HL-60 (cell line): ENCODE measurements at regions not wholly inside any gene's neighbourhood (a gene's known extent, or its start where the extent isn't known, plus 50 kb on each side); places are given as distances from the start of the nearest gene placed in this dataset.
A peak's percentile ranks its signal among the peaks of the same experiment; 100 is the strongest.

Experiments
- DNase-seq, 2 experiments: peaks; one replicate each; pipeline ENCODE4 v3.0.0-alpha.2; 2010 to 2020; ENCODE audit warnings: low read depth in 1 of 2, low spot score in 1 of 2
- H3K27ac ChIP-seq: fragments of 250-450 bp; sonication (Bioruptor Pico); replicated peaks from 2 replicates; pipeline ENCODE4 v1.5.1; 2020; ENCODE audit warnings: mild to moderate bottlenecking, moderate library complexity
- H3K27me3 ChIP-seq: fragments of 250-450 bp; sonication (Bioruptor Pico); 2 replicates; pipeline ENCODE4 v1.5.1; 2021; ENCODE audit warnings: mild to moderate bottlenecking, moderate library complexity; ENCODE audit not compliant: insufficient read depth, poor library complexity, severe bottlenecking
- H3K4me3 ChIP-seq: replicated peaks from 2 replicates; pipeline ENCODE4 v1.5.1; 2011; ENCODE audit warnings: mild to moderate bottlenecking, control low read depth, low read length; ENCODE audit not compliant: insufficient read depth
- CTCF ChIP-seq: IDR thresholded peaks from one replicate; pipeline ENCODE4 v1.5.1; 2011; ENCODE audit warnings: low read length, control low read depth, inconsistent platforms; ENCODE audit not compliant: insufficient read depth
- GABPA ChIP-seq: IDR thresholded peaks from 2 replicates; pipeline ENCODE4 v1.6.1; 2012; ENCODE audit warnings: low read depth
- POLR2AphosphoS5 ChIP-seq: IDR thresholded peaks from 2 replicates; pipeline ENCODE4 v1.6.1; 2012; ENCODE audit warnings: low read depth
- SPI1 ChIP-seq: IDR thresholded peaks from 2 replicates; pipeline ENCODE4 v1.6.1; 2012; ENCODE audit warnings: low read depth, mild to moderate bottlenecking, borderline replicate concordance
- TF ChIP-seq, protein P1 (sequence below): IDR thresholded peaks from 2 replicates; pipeline ENCODE4 v1.6.1; 2012; ENCODE audit warnings: low read depth; ENCODE audit not compliant: insufficient replicate concordance

- H3K27me3 ChIP-seq: no peaks in the 10 kb centered on the region
- no peak for DNase-seq
- H3K27ac ChIP-seq: no peak overlapping the region
- TF ChIP-seq, protein P1, sequence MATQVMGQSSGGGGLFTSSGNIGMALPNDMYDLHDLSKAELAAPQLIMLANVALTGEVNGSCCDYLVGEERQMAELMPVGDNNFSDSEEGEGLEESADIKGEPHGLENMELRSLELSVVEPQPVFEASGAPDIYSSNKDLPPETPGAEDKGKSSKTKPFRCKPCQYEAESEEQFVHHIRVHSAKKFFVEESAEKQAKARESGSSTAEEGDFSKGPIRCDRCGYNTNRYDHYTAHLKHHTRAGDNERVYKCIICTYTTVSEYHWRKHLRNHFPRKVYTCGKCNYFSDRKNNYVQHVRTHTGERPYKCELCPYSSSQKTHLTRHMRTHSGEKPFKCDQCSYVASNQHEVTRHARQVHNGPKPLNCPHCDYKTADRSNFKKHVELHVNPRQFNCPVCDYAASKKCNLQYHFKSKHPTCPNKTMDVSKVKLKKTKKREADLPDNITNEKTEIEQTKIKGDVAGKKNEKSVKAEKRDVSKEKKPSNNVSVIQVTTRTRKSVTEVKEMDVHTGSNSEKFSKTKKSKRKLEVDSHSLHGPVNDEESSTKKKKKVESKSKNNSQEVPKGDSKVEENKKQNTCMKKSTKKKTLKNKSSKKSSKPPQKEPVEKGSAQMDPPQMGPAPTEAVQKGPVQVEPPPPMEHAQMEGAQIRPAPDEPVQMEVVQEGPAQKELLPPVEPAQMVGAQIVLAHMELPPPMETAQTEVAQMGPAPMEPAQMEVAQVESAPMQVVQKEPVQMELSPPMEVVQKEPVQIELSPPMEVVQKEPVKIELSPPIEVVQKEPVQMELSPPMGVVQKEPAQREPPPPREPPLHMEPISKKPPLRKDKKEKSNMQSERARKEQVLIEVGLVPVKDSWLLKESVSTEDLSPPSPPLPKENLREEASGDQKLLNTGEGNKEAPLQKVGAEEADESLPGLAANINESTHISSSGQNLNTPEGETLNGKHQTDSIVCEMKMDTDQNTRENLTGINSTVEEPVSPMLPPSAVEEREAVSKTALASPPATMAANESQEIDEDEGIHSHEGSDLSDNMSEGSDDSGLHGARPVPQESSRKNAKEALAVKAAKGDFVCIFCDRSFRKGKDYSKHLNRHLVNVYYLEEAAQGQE: no peak
- TF ChIP-seq POLR2AphosphoS5 (no peak), CTCF (no peak), GABPA (no peak), SPI1 (no peak)
- no peak overlapping the region for H3K4me3 ChIP-seq
Observed at GRCh38 chr1:25150985-25151495, 81.3 kb downstream of the SYF2 start.

- Histone ChIP-seq H3K4me3 (no peak overlapping the region), H3K27me3 (no peaks in the 10 kb centered on the region)
- DNase-seq: peak; percentile 38 to 78
Observed at GRCh38 chr1:25148673-25149300, 83.5 kb downstream of the SYF2 start.

GRCh38 chr1:25146451-25146855 is 85.8 kb downstream of the SYF2 start:
- Histone ChIP-seq H3K27me3 (no peaks in the 10 kb centered on the region), H3K27ac (no peak overlapping the region; the same call in 1 of the 2 replicates), H3K4me3 (no peak overlapping the region)
- peak in 1 of 2 experiments; percentile 40 for DNase-seq
- TF ChIP-seq, protein P1: no peak
- no peak for TF ChIP-seq GABPA
- TF ChIP-seq CTCF: no peak
- TF ChIP-seq SPI1: no peak
- no peak for TF ChIP-seq POLR2AphosphoS5

More at GRCh38 chr1:25148673-25149300, 83.5 kb downstream of the SYF2 start:
- TF ChIP-seq GABPA (no peak), CTCF (peak; percentile 69), SPI1 (no peak), POLR2AphosphoS5 (no peak)
- TF ChIP-seq, protein P1: no peak
- 0 out of 2 replicates have a peak overlapping the region, but pooled peaks have one; percentile 3 for H3K27ac ChIP-seq
